NCI-H128 (cell line): ENCODE measurements at regions not wholly inside any gene's neighbourhood (a gene's known extent, or its start where the extent isn't known, plus 50 kb on each side); places are given as distances from the start of the nearest gene placed in this dataset.
"Not testable (repeated sequence)": the region's sequence is repeated elsewhere in the genome, so short reads cannot be mapped to it uniquely, and the experiment has no call there.

Experiments used
- DNase-seq: peaks from one replicate; lab custom pipeline; 2025; ENCODE audit not compliant: unreplicated experiment; lab: John Stamatoyannopoulos, UW

GRCh38 chr4:26235500-26235899 is 85.3 kb upstream of the RBPJ start:
- DNase-seq, result no peak

- DNase-seq, result no peak
Measured at GRCh38 chr4:26237916-26238315, 82.9 kb upstream of the RBPJ start.

GRCh38 chr4:26238426-26238777 is 82.4 kb upstream of the RBPJ start:
- no peak for DNase-seq

- peak; percentile 9 for DNase-seq
Measured at GRCh38 chr4:26238778-26239679, 81.8 kb upstream of the RBPJ start.

- DNase-seq, result no peak
Measured at GRCh38 chr4:26239801-26240200, 81.0 kb upstream of the RBPJ start.

GRCh38 chr4:26241179-26241578 is 79.6 kb upstream of the RBPJ start:
- no peak for DNase-seq

GRCh38 chr4:26242451-26242850 is 78.4 kb upstream of the RBPJ start:
- no peak for DNase-seq

GRCh38 chr4:26244138-26244537 is 76.7 kb upstream of the RBPJ start:
- DNase-seq, result not testable (repeated sequence)

- DNase-seq, result peak; percentile 44
Measured at GRCh38 chr4:26248647-26249046, 72.2 kb upstream of the RBPJ start.

GRCh38 chr4:26252349-26253025 is 68.3 kb upstream of the RBPJ start:
- no peak for DNase-seq

GRCh38 chr4:26253968-26254367 is 66.8 kb upstream of the RBPJ start:
- no peak for DNase-seq

- no peak for DNase-seq
Measured at GRCh38 chr4:26255989-26256388, 64.8 kb upstream of the RBPJ start.

GRCh38 chr4:26257444-26257843 is 63.4 kb upstream of the RBPJ start:
- DNase-seq, result not testable (repeated sequence)

GRCh38 chr4:26257850-26258249 is 63.0 kb upstream of the RBPJ start:
- DNase-seq, result no peak

GRCh38 chr4:26260571-26260970 is 60.2 kb upstream of the RBPJ start:
- DNase-seq, result no peak

- DNase-seq, result no peak
Measured at GRCh38 chr4:26261405-26261804, 59.4 kb upstream of the RBPJ start.

- no peak for DNase-seq
Measured at GRCh38 chr4:26263165-26263564, 57.6 kb upstream of the RBPJ start.

- no peak for DNase-seq
Measured at GRCh38 chr4:26264109-26264508, 56.7 kb upstream of the RBPJ start.

GRCh38 chr4:26267087-26267486 is 53.7 kb upstream of the RBPJ start:
- no peak for DNase-seq

- no peak for DNase-seq
Measured at GRCh38 chr4:26268246-26268645, 52.6 kb upstream of the RBPJ start.

- DNase-seq, result no peak
Measured at GRCh38 chr4:26269038-26269437, 51.8 kb upstream of the RBPJ start.
